ENCODE measurements at regions not wholly inside any gene's neighbourhood (a gene's known extent, or its start where the extent isn't known, plus 50 kb on each side); places are given as distances from the start of the nearest gene placed in this dataset.

- no peak for DNase-seq (ENCODE audit: low read depth)
- no peak overlapping the region for H3K4me3 ChIP-seq (ENCODE audit: low read depth, low read length)
- TF ChIP-seq, protein P1, sequence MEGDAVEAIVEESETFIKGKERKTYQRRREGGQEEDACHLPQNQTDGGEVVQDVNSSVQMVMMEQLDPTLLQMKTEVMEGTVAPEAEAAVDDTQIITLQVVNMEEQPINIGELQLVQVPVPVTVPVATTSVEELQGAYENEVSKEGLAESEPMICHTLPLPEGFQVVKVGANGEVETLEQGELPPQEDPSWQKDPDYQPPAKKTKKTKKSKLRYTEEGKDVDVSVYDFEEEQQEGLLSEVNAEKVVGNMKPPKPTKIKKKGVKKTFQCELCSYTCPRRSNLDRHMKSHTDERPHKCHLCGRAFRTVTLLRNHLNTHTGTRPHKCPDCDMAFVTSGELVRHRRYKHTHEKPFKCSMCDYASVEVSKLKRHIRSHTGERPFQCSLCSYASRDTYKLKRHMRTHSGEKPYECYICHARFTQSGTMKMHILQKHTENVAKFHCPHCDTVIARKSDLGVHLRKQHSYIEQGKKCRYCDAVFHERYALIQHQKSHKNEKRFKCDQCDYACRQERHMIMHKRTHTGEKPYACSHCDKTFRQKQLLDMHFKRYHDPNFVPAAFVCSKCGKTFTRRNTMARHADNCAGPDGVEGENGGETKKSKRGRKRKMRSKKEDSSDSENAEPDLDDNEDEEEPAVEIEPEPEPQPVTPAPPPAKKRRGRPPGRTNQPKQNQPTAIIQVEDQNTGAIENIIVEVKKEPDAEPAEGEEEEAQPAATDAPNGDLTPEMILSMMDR (IDR thresholded peaks at IDR 0.05; ENCODE audit: insufficient read depth, low read length) = no peak
Observed at GRCh38 chr2:16319551-16320121, 346.0 kb downstream of the CYRIA start.

DNA sequence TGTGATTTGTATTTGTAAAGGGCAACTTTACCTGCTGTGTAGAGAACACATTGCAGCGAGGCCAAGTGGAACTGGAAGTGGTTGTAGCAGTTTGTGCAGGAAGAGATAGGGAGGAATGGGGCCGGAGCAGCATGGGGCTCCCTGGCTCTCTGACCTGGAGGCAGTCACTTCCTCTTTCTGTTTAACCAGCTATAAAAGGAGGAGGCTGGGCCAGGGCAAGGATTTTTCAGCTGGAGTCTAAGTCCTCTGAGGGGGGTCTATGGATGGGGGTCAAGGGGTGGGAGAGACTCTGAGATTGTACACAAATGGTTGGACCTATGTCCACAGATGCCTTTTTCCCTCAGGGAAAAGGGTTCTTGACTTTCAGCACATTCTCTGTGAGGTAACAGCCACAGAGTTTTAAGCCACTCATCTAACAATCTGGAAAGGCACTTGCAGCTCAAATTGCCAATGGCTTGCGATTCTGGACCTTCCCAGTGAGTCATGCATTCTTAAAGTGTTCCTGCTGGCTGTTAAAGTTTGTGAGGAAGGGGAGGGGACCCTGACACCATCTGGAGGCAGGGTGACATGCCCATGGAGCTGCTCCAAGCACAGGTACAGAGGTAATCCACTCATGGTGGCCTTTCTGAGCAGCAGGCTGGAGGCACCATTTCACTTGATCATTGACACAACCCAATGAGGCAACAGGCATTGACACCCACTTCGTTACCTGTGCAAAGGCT lies 347.0 kb downstream of the CYRIA start:
- TF ChIP-seq, protein P1 (IDR thresholded peaks at IDR 0.05; ENCODE audit: insufficient read depth, low read length) = no peak
- DNase-seq (ENCODE audit: low read depth) = no peak
- no peak overlapping the region for H3K4me3 ChIP-seq (ENCODE audit: low read depth, low read length)

- no peak overlapping the region for H3K4me3 ChIP-seq (ENCODE audit: low read depth, low read length)
- TF ChIP-seq, protein P1 (IDR thresholded peaks at IDR 0.05; ENCODE audit: insufficient read depth, low read length) = no peak
- DNase-seq (ENCODE audit: low read depth) = no peak
Observed at GRCh38 chr2:16318051-16318450, 347.6 kb downstream of the CYRIA start.

DNA sequence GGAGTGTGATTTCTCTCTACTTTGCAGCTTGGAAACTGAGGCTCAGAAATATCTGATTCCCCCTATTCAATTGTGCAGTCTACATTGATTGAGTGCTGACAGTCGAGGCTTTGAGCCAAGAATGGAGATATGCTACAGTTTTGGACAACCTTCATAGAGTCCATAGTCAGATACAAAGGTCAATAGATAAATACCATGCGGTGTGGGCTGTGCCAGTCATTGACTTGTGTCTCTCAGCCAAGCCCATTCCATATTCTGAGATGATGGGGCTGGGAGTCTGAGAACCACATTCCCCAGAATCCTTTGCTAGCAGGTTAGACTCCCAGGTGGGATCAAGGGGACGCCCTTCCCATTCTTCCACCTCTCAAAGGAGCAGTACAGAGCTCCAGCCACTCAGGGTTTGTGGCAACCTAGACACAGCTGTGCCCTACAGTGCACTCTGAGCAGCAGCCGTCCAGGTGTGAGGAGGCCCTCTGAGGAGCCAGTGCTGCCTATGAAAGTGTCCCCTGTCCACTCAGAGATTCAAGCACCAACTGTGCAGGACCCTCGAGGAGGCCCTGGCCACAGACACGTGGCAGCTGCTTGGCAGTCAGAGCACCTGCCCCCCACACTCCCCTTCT lies 348.3 kb downstream of the CYRIA start:
- H3K4me3 ChIP-seq (ENCODE audit: low read depth, low read length) = no peak overlapping the region
- TF ChIP-seq, protein P1 (IDR thresholded peaks at IDR 0.05; ENCODE audit: insufficient read depth, low read length) = no peak
- no peak for DNase-seq (ENCODE audit: low read depth)

DNA sequence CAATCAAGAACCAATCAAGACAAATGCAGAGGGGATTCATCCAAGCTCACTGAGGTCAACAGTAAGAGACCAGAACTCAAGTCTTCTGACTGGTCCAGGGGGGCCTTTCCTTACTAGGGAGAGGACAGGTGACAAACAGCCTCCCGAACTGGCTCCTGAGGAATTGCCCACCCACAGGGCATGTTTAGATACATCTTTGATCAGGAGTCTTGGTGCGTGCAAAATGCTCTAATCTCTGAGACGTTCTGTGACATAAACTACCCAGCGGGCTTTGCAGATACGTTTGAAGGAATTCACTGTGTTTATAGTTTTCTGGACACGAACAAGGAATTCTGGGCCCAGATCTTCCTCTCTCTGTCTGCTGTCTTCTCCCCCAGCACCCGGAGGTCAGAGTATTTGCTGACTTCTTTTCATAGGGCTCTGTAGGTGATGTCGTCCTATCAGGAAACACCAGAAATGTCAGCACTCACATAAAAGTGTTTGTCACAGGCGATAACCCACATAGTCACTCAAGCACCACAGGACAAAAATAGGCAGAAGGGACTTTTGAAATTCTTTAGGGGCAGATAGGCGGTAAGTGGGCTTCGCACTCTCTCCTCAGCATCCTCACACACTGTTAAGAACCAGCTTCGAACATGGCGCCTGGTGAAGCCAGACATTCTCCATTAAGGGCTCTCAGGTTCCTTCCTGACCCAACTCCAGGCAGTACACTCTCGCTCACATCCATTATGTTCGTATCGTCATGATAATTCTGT lies 349.0 kb downstream of the CYRIA start:
- DNase-seq (ENCODE audit: low read depth) = no peak
- TF ChIP-seq, protein P1 (IDR thresholded peaks at IDR 0.05; ENCODE audit: insufficient read depth, low read length) = no peak
- H3K4me3 ChIP-seq (ENCODE audit: low read depth, low read length) = no peak overlapping the region

DNA sequence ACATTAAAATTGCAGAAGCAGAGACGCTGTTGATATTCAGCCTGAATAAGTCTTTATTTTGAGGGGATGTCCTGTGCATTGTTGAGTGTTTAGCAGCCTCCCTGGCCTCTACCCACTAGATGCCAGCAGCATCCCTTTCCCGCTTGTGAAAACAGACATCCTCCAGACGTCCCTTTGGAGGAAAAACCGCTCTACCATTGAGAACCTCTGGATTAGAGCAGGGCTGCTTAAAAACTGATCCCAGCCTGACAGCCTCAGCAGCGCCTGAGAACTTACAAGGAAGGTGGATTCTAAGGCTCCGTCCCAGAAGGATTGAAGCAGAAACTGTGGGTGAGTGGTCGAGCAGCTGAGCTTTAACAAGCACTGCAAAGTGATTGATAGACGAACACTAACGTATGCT lies 349.7 kb downstream of the CYRIA start:
- H3K4me3 ChIP-seq (ENCODE audit: low read depth, low read length) = no peak overlapping the region
- no peak for DNase-seq (ENCODE audit: low read depth)
- TF ChIP-seq, protein P1 (IDR thresholded peaks at IDR 0.05; ENCODE audit: insufficient read depth, low read length) = no peak

All from fibroblast of the aortic adventitia (primary cell).